H1 (cell line): ENCODE measurements at regions not wholly inside any gene's neighbourhood (a gene's known extent, or its start where the extent isn't known, plus 50 kb on each side); places are given as distances from the start of the nearest gene placed in this dataset.

Source experiments
- CBX8 ChIP-seq: fragments of 300-800, 300-1000 bp; sonication (generic); IDR thresholded peaks from 2 replicates; pipeline ENCODE4 v1.7.1; 2016; ENCODE audit warnings: low read depth, low read length, borderline replicate concordance
- CHD2 ChIP-seq: IDR thresholded peaks from 2 replicates; pipeline ENCODE4 v1.6.1; 2012; ENCODE audit warnings: low read length, improper control_type of control experiment
- E2F6 ChIP-seq: IDR thresholded peaks from 2 replicates; pipeline ENCODE4 v1.6.1; 2012; ENCODE audit warnings: inconsistent platforms
- EP300 ChIP-seq, 2 experiments: IDR thresholded peaks; 1 replicate in 1 of 2; 2 replicates in 1 of 2; pipeline ENCODE4 v1.6.1; 2011 to 2012; ENCODE audit warnings: low read depth in 2 of 2, low read length in 2 of 2, mild to moderate bottlenecking in 2 of 2, borderline replicate concordance in 1 of 2, inconsistent platforms in 1 of 2, moderate library complexity in 1 of 2
- HDAC6 ChIP-seq: IDR thresholded peaks from one replicate; pipeline ENCODE4 v1.7.1; 2012; ENCODE audit warnings: low read depth, mild to moderate bottlenecking, inconsistent platforms, low read length, moderate library complexity
- KDM4A ChIP-seq: IDR thresholded peaks from one replicate; pipeline ENCODE4 v1.7.1; 2012; ENCODE audit warnings: low read depth, mild to moderate bottlenecking, moderate library complexity, low read length, inconsistent platforms; ENCODE audit not compliant: severe bottlenecking
- MAX ChIP-seq: IDR thresholded peaks from 2 replicates; pipeline ENCODE4 v1.6.1; 2012; ENCODE audit warnings: inconsistent platforms
- NANOG ChIP-seq: IDR thresholded peaks from 2 replicates; pipeline ENCODE4 v1.6.1; 2011; ENCODE audit warnings: low read length, low read depth, mild to moderate bottlenecking, inconsistent platforms; ENCODE audit not compliant: insufficient read depth, poor library complexity, severe bottlenecking
- POU5F1 ChIP-seq: IDR thresholded peaks from 2 replicates; pipeline ENCODE4 v1.6.1; 2011; ENCODE audit warnings: low read depth, mild to moderate bottlenecking, low read length, moderate library complexity
- RXRA ChIP-seq: IDR thresholded peaks from 2 replicates; pipeline ENCODE4 v1.6.1; 2011; ENCODE audit warnings: low read depth, mild to moderate bottlenecking, low read length, moderate library complexity; ENCODE audit not compliant: insufficient read depth
- SAP30 ChIP-seq: fragments of 300-600 bp; sonication (generic); IDR thresholded peaks from 2 replicates; pipeline ENCODE4 v1.7.1; 2012; ENCODE audit warnings: low read length, moderate library complexity, mild to moderate bottlenecking, inconsistent platforms; ENCODE audit not compliant: insufficient read depth, insufficient replicate concordance
- SIX5 ChIP-seq: IDR thresholded peaks from 2 replicates; pipeline ENCODE4 v1.6.1; 2011; ENCODE audit warnings: mild to moderate bottlenecking, low read depth, low read length
- TAF7 ChIP-seq: optimal IDR thresholded peaks from 2 replicates; pipeline ENCODE3; 2011; ENCODE audit warnings: low read depth, mild to moderate bottlenecking, inconsistent platforms, low read length, moderate library complexity, borderline replicate concordance

DNA sequence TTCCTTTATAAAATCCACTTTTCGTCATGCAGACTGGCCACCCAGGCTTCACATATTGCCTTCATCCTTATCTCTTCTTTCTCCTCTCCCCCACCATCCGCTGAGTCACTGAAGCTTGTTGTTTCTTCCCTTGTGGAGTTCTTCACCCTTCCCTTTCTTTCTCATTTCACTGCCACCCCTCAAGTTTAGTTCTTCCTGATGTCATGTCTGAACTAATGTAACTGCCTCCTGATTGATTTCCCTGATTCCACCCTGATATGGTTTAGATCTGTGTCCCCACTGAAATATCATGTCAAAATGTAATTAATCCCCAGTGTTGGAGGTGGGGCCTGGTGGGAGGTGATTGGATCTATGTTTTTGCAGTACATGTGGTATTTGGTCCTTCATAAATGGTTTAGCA, 151.4 kb downstream of the CPEB2 start (continued):
- TF ChIP-seq CHD2, result no peak
- TF ChIP-seq E2F6, result no peak
- TF ChIP-seq SAP30, result no peak
- no peak for TF ChIP-seq SIX5
- no peak for TF ChIP-seq TAF7
- TF ChIP-seq RXRA, result no peak
- no peak for TF ChIP-seq EP300 (IDR thresholded peaks at IDR 0.05; ENCODE audit: borderline replicate concordance in 1 of 2, low read depth in 2 of 2, low read length in 2 of 2)
- TF ChIP-seq CBX8, result no peak
- TF ChIP-seq HDAC6, result no peak
- no peak for TF ChIP-seq MAX
- TF ChIP-seq POU5F1, result no peak
- TF ChIP-seq NANOG, result no peak
- TF ChIP-seq KDM4A, result no peak
- TF ChIP-seq, all 59 proteins: peak for 0
